Endodermal cell (in vitro differentiated cells): ENCODE measurements at regions not wholly inside any gene's neighbourhood (a gene's known extent, or its start where the extent isn't known, plus 50 kb on each side); places are given as distances from the start of the nearest gene placed in this dataset.

Experiments used
- DNase-seq: peaks from one replicate; pipeline ENCODE4 v3.0.0-alpha.2; 2017
- H3K27ac ChIP-seq: 2 replicates; pipeline ENCODE4 v1.5.1; 2013; ENCODE audit warnings: mild to moderate bottlenecking, low read depth, low read length, moderate library complexity
- H3K27me3 ChIP-seq: 2 replicates; pipeline ENCODE4 v1.6.1; 2013; ENCODE audit warnings: mild to moderate bottlenecking, low read length, moderate library complexity; ENCODE audit not compliant: insufficient read depth, control insufficient read depth, poor library complexity, severe bottlenecking
- H3K36me3 ChIP-seq: 2 replicates; pipeline ENCODE4 v1.7.0; 2013; ENCODE audit warnings: mild to moderate bottlenecking, low read length, moderate library complexity; ENCODE audit not compliant: control insufficient read depth, insufficient read depth
- H3K4me1 ChIP-seq: one replicate; pipeline ENCODE4 v1.7.0; 2013; ENCODE audit warnings: low read length; ENCODE audit not compliant: control insufficient read depth, insufficient read depth
- H3K4me3 ChIP-seq: 2 replicates; pipeline ENCODE4 v1.5.1; 2013; ENCODE audit warnings: mild to moderate bottlenecking, low read length, moderate library complexity
- H3K9ac ChIP-seq: 2 replicates; pipeline ENCODE4 v1.6.1; 2013; ENCODE audit warnings: mild to moderate bottlenecking, low read length, moderate library complexity; ENCODE audit not compliant: poor library complexity, severe bottlenecking; ENCODE audit errors: extremely low read depth
- H3K9me3 ChIP-seq: 2 replicates; pipeline ENCODE4 v1.6.1; 2013; ENCODE audit warnings: mild to moderate bottlenecking, low read length, moderate library complexity; ENCODE audit not compliant: control insufficient read depth
- H3K27ac Mint-ChIP-seq: 2 replicates; pipeline ENCODE4 v1.8.0; 2020; ENCODE audit warnings: mixed read lengths
- H3K27me3 Mint-ChIP-seq: 2 replicates; pipeline ENCODE4 v1.8.0; 2021; ENCODE audit warnings: mild to moderate bottlenecking, mixed read lengths; ENCODE audit not compliant: insufficient read depth
- H3K36me3 Mint-ChIP-seq: 2 replicates; pipeline ENCODE4 v1.8.0; 2020; ENCODE audit warnings: low read depth, mixed read lengths
- H3K4me1 Mint-ChIP-seq: 2 replicates; pipeline ENCODE4 v1.8.0; 2020; ENCODE audit warnings: mixed read lengths
- H3K4me3 Mint-ChIP-seq: 2 replicates; pipeline ENCODE4 v1.8.0; 2020; ENCODE audit warnings: mild to moderate bottlenecking, moderate library complexity, mixed read lengths
- H3K9me3 Mint-ChIP-seq: 2 replicates; pipeline ENCODE4 v1.8.0; 2020; ENCODE audit warnings: mild to moderate bottlenecking, mixed read lengths
- CTCF ChIP-seq: fragments of 200-600 bp; sonication (generic); conservative IDR thresholded peaks from 2 replicates; pipeline ENCODE4 v1.5.0; 2021; ENCODE audit warnings: antibody characterized with exemption, mild to moderate bottlenecking
- WGBS, 2 experiments: methylation state at CpG; one replicate each; pipeline versions ENCODE4 v1.1.5 to v1.1.7; 2013; ENCODE audit warnings: missing lambda C conversion rate in 2 of 2, mixed read lengths in 1 of 2; ENCODE audit not compliant: insufficient coverage in 1 of 2, insufficient read length in 1 of 2; 5-methylcytosine and 5-hydroxymethylcytosine counted together

GRCh38 chrX:82292803-82293202 lies 1090.9 kb downstream of the SH3BGRL start:
- no peak overlapping the region for H3K27ac Mint-ChIP-seq
- Histone ChIP-seq H3K4me1 (no peaks in the 10 kb centered on the region), H3K9me3 (peaks cover 5% of the 10 kb centered on the region), H3K9ac (no peak overlapping the region), H3K4me3 (no peak overlapping the region), H3K27me3 (no peaks in the 10 kb centered on the region), H3K27ac (no peak overlapping the region), H3K36me3 (no peaks in the 10 kb centered on the region)
- no peaks in the 10 kb centered on the region for H3K27me3 Mint-ChIP-seq
- WGBS, 2 experiments: 69% methylated on average over 1 of the region's 2 CpGs; no CpG with 5 or more reads in 1 of the 2 experiments
- H3K4me3 Mint-ChIP-seq: no peak overlapping the region
- TF ChIP-seq CTCF: no peak
- H3K9me3 Mint-ChIP-seq: peaks cover 34% of the 10 kb centered on the region
- H3K36me3 Mint-ChIP-seq: no peaks in the 10 kb centered on the region
- DNase-seq: no peak
- no peaks in the 10 kb centered on the region for H3K4me1 Mint-ChIP-seq

GRCh38 chrX:82320569-82320968 lies 1118.7 kb downstream of the SH3BGRL start:
- Histone ChIP-seq H3K27me3 (no peaks in the 10 kb centered on the region), H3K27ac (no peak overlapping the region), H3K4me1 (no peaks in the 10 kb centered on the region), H3K9ac (no peak overlapping the region), H3K9me3 (no peaks in the 10 kb centered on the region), H3K4me3 (no peak overlapping the region), H3K36me3 (no peaks in the 10 kb centered on the region)
- no peak for TF ChIP-seq CTCF
- 100% methylated on average over 1 of the region's 1 CpG for WGBS, 2 experiments
- Mint-ChIP-seq H3K9me3 (peaks cover 42% of the 10 kb centered on the region), H3K4me1 (peaks cover 1% of the 10 kb centered on the region), H3K27me3 (no peaks in the 10 kb centered on the region), H3K36me3 (no peaks in the 10 kb centered on the region), H3K27ac (no peak overlapping the region), H3K4me3 (no peak overlapping the region)
- no peak for DNase-seq

DNA sequence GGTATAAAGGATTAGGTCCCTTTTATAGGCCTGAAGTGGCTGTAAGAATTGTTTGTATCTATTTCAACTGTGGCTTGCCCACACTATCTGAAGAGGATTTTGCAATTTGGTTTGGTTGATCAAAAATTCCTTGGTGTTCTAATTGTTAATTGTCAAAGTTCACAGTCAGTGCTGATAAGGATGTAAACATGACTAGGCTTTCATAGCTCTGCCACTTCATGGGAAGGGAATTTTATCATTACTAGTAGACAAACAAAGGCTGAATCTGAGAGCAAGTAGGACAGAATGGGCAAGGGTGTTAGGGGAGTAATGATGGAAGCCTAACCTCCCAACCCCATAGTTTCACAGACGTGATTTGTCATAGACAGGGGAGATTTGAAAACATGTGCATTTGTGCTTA lies 1131.7 kb downstream of the SH3BGRL start:
- Histone ChIP-seq H3K9me3 (no peaks in the 10 kb centered on the region), H3K4me3 (no peak overlapping the region), H3K4me1 (no peaks in the 10 kb centered on the region), H3K27ac (no peak overlapping the region), H3K36me3 (no peaks in the 10 kb centered on the region), H3K27me3 (no peaks in the 10 kb centered on the region), H3K9ac (no peak overlapping the region)
- no peaks in the 10 kb centered on the region for H3K27me3 Mint-ChIP-seq
- H3K4me1 Mint-ChIP-seq: peaks cover 19% of the 10 kb centered on the region
- no peak overlapping the region for H3K4me3 Mint-ChIP-seq
- peaks cover 41% of the 10 kb centered on the region for H3K9me3 Mint-ChIP-seq
- WGBS, 2 experiments: no CpG with 5 or more reads among the region's 1 CpG
- no peak for TF ChIP-seq CTCF
- no peak overlapping the region for H3K27ac Mint-ChIP-seq
- H3K36me3 Mint-ChIP-seq: no peaks in the 10 kb centered on the region
- no peak for DNase-seq
